Neural cell (in vitro differentiated cells): ENCODE measurements at regions not wholly inside any gene's neighbourhood (a gene's known extent, or its start where the extent isn't known, plus 50 kb on each side); places are given as distances from the start of the nearest gene placed in this dataset.

Experiments
- H2AFZ ChIP-seq: fragments of 200-600, 300-800 bp; sonication (generic), shearing (Covaris generic); 2 replicates; pipeline ENCODE4 v1.6.0; 2014; ENCODE audit warnings: low read depth, mild to moderate bottlenecking, antibody characterized with exemption, low read length, moderate library complexity
- H3F3A ChIP-seq: fragments of 200-600 bp; shearing (Covaris generic); 2 replicates; pipeline ENCODE4 v1.6.1; 2016; ENCODE audit warnings: mild to moderate bottlenecking, moderate library complexity, mixed read lengths, antibody characterized with exemption, low read length; ENCODE audit not compliant: insufficient read depth, poor library complexity, severe bottlenecking
- H3K27ac ChIP-seq: fragments of 200-600, 300-800 bp; sonication (generic), shearing (Covaris generic); 2 replicates; pipeline ENCODE4 v1.5.1; 2014; ENCODE audit warnings: mild to moderate bottlenecking, low read length, moderate library complexity
- H3K27me3 ChIP-seq: fragments of 300-800, 200-600 bp; sonication (generic), shearing (Covaris generic); 2 replicates; pipeline ENCODE4 v1.6.0; 2014; ENCODE audit warnings: mild to moderate bottlenecking, low read depth, low read length, moderate library complexity; ENCODE audit not compliant: insufficient read depth
- H3K36me3 ChIP-seq: fragments of 300-800, 200-600 bp; sonication (generic), shearing (Covaris generic); 2 replicates; pipeline ENCODE4 v1.5.1; 2014; ENCODE audit warnings: mild to moderate bottlenecking, antibody characterized with exemption, low read length, moderate library complexity; ENCODE audit not compliant: insufficient read depth
- H3K4me2 ChIP-seq: fragments of 300-800, 200-600 bp; sonication (generic), shearing (Covaris generic); 2 replicates; pipeline ENCODE4 v1.6.0; 2014; ENCODE audit warnings: mild to moderate bottlenecking, low read length
- H3K4me3 ChIP-seq: fragments of 300-800, 200-600 bp; sonication (generic), shearing (Covaris generic); 2 replicates; pipeline ENCODE4 v1.5.1; 2014; ENCODE audit warnings: mild to moderate bottlenecking, low read length, moderate library complexity
- H3K79me2 ChIP-seq: fragments of 200-600 bp; shearing (Covaris generic); replicated peaks from 2 replicates; pipeline ENCODE4 v1.6.0; 2014; ENCODE audit warnings: mild to moderate bottlenecking, low read length, moderate library complexity; ENCODE audit not compliant: insufficient read depth
- H3K9ac ChIP-seq: fragments of 300-800, 200-600 bp; sonication (generic), shearing (Covaris generic); 2 replicates; pipeline ENCODE4 v1.6.1; 2016; ENCODE audit warnings: mild to moderate bottlenecking, low read length, mixed read lengths
- H3K9me2 ChIP-seq: fragments of 200-600 bp; shearing (Covaris generic); 2 replicates; pipeline ENCODE4 v1.6.1; 2016; ENCODE audit warnings: mild to moderate bottlenecking, low read length, mixed read lengths; ENCODE audit not compliant: insufficient read depth
- H3K9me3 ChIP-seq: fragments of 200-600, 300-800 bp; sonication (generic), shearing (Covaris generic); 2 replicates; pipeline ENCODE4 v1.6.1; 2016; ENCODE audit warnings: mild to moderate bottlenecking, mixed run types, low read length, moderate library complexity, mixed read lengths
- H4K20me1 ChIP-seq: fragments of 200-600 bp; shearing (Covaris generic); 2 replicates; pipeline ENCODE4 v1.6.1; 2016; ENCODE audit warnings: mild to moderate bottlenecking, mixed run types; ENCODE audit not compliant: insufficient read depth
- EP300 ChIP-seq: fragments of 450-650 bp; conservative IDR thresholded peaks from 2 replicates; pipeline ENCODE4 v1.6.1; 2014; ENCODE audit warnings: antibody characterized with exemption, mild to moderate bottlenecking, moderate library complexity; ENCODE audit not compliant: poor library complexity, severe bottlenecking
- EZH2 ChIP-seq: fragments of 200-600, 300-800 bp; shearing (Covaris generic), sonication (generic); IDR thresholded peaks from 2 replicates; pipeline ENCODE4 v1.6.1; 2014; ENCODE audit warnings: antibody characterized with exemption, low read length, borderline replicate concordance, mild to moderate bottlenecking; ENCODE audit not compliant: insufficient read depth, poor library complexity, severe bottlenecking
- MXI1 ChIP-seq: fragments of 450-650 bp; conservative IDR thresholded peaks from 2 replicates; pipeline ENCODE4 v1.6.1; 2014; ENCODE audit warnings: antibody characterized with exemption, mild to moderate bottlenecking; ENCODE audit not compliant: poor library complexity, severe bottlenecking
- POLR2AphosphoS5 ChIP-seq: IDR thresholded peaks from 2 replicates; pipeline ENCODE4 v1.6.1; 2012
- RAD21 ChIP-seq: fragments of 450-650 bp; conservative IDR thresholded peaks from 2 replicates; pipeline ENCODE4 v1.6.1; 2014; ENCODE audit warnings: antibody characterized with exemption, mild to moderate bottlenecking, moderate library complexity
- SMC3 ChIP-seq: fragments of 450-650 bp; conservative IDR thresholded peaks from 2 replicates; pipeline ENCODE4 v1.6.1; 2014; ENCODE audit warnings: antibody characterized with exemption, mild to moderate bottlenecking, moderate library complexity; ENCODE audit not compliant: poor library complexity
- TAF1 ChIP-seq: IDR thresholded peaks from 2 replicates; pipeline ENCODE4 v1.6.1; 2012; ENCODE audit warnings: low read depth
- TF ChIP-seq, protein P1 (sequence below): IDR thresholded peaks from 2 replicates; pipeline ENCODE4 v1.6.1; 2012; ENCODE audit warnings: borderline replicate concordance
- TF ChIP-seq, protein P2 (sequence below): fragments of 450-650 bp; IDR thresholded peaks from 2 replicates; pipeline ENCODE4 v1.5.1; 2014; ENCODE audit warnings: antibody characterized with exemption, mild to moderate bottlenecking, moderate library complexity; ENCODE audit not compliant: poor library complexity, severe bottlenecking

DNA sequence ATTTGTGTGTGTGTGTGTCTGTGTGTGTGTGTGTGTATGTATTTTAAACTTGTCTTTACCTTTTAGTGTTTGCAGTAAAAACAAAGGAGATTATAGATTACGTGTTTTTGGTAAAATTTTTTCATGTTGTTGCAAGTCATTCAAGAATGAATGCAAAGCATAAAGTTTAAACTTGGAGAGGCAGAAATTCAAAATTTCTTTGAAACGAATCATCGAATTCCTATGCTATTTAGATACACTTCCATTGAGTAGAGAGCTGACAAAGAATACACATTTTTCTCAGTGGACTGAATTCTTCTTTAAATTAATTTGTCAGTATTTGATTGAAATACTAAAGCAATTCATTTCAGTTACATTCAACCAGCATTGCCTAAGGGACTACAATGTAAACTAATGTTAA is 66.0 kb upstream of the HDAC9 start:
- no peak overlapping the region for H2AFZ ChIP-seq
- H3K27ac ChIP-seq, result no peak overlapping the region
- no peak overlapping the region for H3K4me2 ChIP-seq
- no peaks in the 10 kb centered on the region for H3K79me2 ChIP-seq
- H3K36me3 ChIP-seq, result no peaks in the 10 kb centered on the region
- no peaks in the 10 kb centered on the region for H3F3A ChIP-seq
- no peaks in the 10 kb centered on the region for H3K27me3 ChIP-seq
- H3K4me3 ChIP-seq, result no peak overlapping the region
- TF ChIP-seq, protein P1, sequence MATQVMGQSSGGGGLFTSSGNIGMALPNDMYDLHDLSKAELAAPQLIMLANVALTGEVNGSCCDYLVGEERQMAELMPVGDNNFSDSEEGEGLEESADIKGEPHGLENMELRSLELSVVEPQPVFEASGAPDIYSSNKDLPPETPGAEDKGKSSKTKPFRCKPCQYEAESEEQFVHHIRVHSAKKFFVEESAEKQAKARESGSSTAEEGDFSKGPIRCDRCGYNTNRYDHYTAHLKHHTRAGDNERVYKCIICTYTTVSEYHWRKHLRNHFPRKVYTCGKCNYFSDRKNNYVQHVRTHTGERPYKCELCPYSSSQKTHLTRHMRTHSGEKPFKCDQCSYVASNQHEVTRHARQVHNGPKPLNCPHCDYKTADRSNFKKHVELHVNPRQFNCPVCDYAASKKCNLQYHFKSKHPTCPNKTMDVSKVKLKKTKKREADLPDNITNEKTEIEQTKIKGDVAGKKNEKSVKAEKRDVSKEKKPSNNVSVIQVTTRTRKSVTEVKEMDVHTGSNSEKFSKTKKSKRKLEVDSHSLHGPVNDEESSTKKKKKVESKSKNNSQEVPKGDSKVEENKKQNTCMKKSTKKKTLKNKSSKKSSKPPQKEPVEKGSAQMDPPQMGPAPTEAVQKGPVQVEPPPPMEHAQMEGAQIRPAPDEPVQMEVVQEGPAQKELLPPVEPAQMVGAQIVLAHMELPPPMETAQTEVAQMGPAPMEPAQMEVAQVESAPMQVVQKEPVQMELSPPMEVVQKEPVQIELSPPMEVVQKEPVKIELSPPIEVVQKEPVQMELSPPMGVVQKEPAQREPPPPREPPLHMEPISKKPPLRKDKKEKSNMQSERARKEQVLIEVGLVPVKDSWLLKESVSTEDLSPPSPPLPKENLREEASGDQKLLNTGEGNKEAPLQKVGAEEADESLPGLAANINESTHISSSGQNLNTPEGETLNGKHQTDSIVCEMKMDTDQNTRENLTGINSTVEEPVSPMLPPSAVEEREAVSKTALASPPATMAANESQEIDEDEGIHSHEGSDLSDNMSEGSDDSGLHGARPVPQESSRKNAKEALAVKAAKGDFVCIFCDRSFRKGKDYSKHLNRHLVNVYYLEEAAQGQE, result no peak
- TF ChIP-seq, protein P2, sequence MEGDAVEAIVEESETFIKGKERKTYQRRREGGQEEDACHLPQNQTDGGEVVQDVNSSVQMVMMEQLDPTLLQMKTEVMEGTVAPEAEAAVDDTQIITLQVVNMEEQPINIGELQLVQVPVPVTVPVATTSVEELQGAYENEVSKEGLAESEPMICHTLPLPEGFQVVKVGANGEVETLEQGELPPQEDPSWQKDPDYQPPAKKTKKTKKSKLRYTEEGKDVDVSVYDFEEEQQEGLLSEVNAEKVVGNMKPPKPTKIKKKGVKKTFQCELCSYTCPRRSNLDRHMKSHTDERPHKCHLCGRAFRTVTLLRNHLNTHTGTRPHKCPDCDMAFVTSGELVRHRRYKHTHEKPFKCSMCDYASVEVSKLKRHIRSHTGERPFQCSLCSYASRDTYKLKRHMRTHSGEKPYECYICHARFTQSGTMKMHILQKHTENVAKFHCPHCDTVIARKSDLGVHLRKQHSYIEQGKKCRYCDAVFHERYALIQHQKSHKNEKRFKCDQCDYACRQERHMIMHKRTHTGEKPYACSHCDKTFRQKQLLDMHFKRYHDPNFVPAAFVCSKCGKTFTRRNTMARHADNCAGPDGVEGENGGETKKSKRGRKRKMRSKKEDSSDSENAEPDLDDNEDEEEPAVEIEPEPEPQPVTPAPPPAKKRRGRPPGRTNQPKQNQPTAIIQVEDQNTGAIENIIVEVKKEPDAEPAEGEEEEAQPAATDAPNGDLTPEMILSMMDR, result no peak
- TF ChIP-seq EP300 (no peak), RAD21 (no peak), TAF1 (no peak), EZH2 (no peak), SMC3 (no peak), POLR2AphosphoS5 (no peak), MXI1 (no peak)
- no peaks in the 10 kb centered on the region for H4K20me1 ChIP-seq
- no peaks in the 10 kb centered on the region for H3K9me3 ChIP-seq
- no peak overlapping the region for H3K9ac ChIP-seq
- no peaks in the 10 kb centered on the region for H3K9me2 ChIP-seq

DNA sequence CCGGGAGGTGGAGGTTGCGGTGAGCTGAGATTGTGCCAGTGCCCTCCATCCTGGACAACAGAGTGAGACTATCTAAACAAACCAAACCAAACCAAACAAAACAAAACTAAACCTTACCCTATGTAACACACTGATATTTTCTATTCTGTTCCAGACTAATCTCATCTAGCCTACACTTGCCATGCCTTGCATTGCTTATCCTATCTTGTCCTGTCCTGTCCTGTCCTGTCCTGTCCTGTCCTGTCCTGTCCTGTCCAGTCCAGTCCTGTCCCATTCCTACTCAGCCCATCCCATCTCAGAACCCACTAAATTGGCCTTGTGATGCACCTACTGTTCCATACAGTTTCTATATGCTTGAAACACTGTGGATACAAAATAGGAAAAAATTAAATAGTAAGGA is 64.7 kb upstream of the HDAC9 start:
- Histone ChIP-seq H3K9ac (no peak overlapping the region), H3K79me2 (no peaks in the 10 kb centered on the region), H3K27ac (no peak overlapping the region), H3K9me2 (no peaks in the 10 kb centered on the region), H3K36me3 (no peaks in the 10 kb centered on the region), H3K4me2 (no peak overlapping the region), H4K20me1 (no peaks in the 10 kb centered on the region), H3F3A (no peaks in the 10 kb centered on the region), H2AFZ (no peak overlapping the region), H3K4me3 (no peak overlapping the region), H3K27me3 (no peaks in the 10 kb centered on the region), H3K9me3 (no peaks in the 10 kb centered on the region)
- TF ChIP-seq POLR2AphosphoS5, result no peak
- no peak for TF ChIP-seq RAD21
- TF ChIP-seq TAF1, result no peak
- TF ChIP-seq EZH2, result no peak
- TF ChIP-seq EP300, result no peak
- TF ChIP-seq, protein P2, result no peak
- TF ChIP-seq SMC3, result no peak
- TF ChIP-seq MXI1, result no peak
- TF ChIP-seq, protein P1, result no peak
